IPS-11a (cell line): ENCODE measurements at regions not wholly inside any gene's neighbourhood (a gene's known extent, or its start where the extent isn't known, plus 50 kb on each side); places are given as distances from the start of the nearest gene placed in this dataset.

Experiments
- H3K4me3 ChIP-seq: one replicate; pipeline ENCODE4 v1.5.1; 2013; ENCODE audit warnings: low read depth, low read length, control low read depth

DNA sequence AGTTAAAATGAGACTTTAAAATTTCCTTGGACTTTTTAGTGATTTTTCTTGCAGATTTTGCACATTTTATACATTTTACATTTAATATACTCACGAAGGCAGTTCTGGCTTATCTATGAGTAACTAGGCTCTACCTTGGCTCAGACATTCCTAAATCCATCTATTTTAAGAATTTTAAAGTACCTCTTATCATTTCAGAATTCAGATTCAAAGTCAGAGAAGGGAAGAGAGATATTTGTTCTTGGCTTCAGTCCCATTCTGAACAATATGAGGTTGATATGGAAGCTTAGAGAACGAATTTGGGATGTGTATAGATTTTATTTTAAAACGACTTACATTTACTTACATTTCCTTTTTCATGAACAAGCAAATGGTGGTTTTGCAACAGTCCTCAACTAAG lies 230.2 kb downstream of the LMO4 start:
- H3K4me3 ChIP-seq, result no peak overlapping the region

GRCh38 chr1:87560137-87560536 lies 231.5 kb downstream of the LMO4 start:
- no peak overlapping the region for H3K4me3 ChIP-seq

DNA sequence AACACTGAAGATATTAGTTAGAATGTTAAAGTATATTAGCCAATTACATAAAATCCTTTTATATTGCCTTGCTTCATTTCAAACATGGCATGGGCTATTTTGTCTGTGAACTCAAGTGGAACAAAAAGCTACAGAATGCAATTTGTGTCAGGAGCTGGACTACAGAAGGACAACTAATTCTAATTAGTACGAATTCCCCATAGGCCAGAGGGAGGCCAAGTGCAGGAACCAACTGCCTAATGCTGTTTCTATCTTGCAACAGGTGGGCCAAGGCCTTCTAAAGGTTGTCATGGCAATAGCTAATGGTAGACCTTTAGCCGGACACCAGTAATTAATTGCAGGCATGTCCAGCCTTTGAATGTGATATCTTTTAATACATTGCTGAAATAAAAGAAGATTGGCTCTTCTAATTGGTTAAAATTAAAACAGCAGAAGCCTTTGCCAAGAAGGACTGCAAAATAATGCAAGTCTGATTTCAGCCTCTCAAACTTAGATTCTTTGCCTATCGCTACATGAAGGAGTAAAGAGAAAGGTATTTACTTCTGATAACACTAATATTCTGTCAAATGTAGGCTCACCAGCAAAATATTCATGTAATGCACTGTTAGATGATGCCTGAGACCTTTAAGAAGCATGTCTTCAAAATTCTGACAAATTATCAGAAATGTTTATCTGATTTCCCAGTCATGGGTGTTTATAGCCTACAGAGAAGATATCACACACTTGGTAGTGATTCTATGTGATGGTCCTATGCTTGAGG lies 232.1 kb downstream of the LMO4 start:
- H3K4me3 ChIP-seq, result no peak overlapping the region

GRCh38 chr1:87563211-87563610 lies 234.5 kb downstream of the LMO4 start:
- no peak overlapping the region for H3K4me3 ChIP-seq

- no peak overlapping the region for H3K4me3 ChIP-seq
Measured at GRCh38 chr1:87565861-87566260, 237.2 kb downstream of the LMO4 start.

DNA sequence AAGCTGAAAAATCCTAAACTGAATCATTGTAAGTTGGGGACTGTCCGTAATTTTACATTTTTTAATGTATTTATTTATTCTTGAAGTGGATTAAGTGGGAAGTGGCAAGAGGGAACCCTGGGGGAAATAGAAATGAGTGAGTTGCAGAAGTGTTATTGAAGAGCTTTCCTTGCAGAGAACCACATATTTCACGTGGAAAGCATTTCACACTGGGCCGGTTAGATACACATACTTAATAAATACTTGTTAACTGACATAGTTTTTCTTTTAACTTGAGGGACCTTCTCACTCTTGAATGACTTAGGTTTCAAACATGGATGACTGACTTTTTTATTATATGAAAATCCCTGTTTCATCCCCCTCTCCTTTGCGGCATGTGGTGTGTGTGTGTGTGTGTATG lies 239.3 kb downstream of the LMO4 start:
- H3K4me3 ChIP-seq, result no peak overlapping the region

GRCh38 chr1:87568911-87569310 lies 240.2 kb downstream of the LMO4 start:
- no peak overlapping the region for H3K4me3 ChIP-seq

DNA sequence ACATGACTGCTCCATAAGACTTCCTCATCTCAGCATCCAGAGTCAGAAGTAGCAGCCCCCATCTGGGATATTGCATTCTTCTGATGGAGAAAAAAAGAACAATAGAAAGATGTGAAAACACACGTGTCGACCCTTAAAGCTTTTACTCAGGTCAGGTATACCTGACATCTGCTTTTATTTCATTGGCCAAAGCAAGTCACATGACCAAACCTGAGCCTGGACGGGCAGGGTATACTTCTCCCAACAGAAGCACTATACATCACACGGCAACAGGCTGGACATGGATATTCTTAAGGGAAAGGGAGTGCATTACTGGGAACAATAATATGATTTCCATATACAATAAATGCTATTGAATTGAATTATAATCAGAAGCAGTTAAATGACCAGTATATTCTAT lies 243.3 kb downstream of the LMO4 start:
- H3K4me3 ChIP-seq, result no peak overlapping the region

GRCh38 chr1:87572891-87573290 lies 244.2 kb downstream of the LMO4 start:
- no peak overlapping the region for H3K4me3 ChIP-seq

- H3K4me3 ChIP-seq, result no peak overlapping the region
Measured at GRCh38 chr1:87575528-87575927, 246.8 kb downstream of the LMO4 start.

- no peak overlapping the region for H3K4me3 ChIP-seq
Measured at GRCh38 chr1:87578464-87578863, 249.8 kb downstream of the LMO4 start.

DNA sequence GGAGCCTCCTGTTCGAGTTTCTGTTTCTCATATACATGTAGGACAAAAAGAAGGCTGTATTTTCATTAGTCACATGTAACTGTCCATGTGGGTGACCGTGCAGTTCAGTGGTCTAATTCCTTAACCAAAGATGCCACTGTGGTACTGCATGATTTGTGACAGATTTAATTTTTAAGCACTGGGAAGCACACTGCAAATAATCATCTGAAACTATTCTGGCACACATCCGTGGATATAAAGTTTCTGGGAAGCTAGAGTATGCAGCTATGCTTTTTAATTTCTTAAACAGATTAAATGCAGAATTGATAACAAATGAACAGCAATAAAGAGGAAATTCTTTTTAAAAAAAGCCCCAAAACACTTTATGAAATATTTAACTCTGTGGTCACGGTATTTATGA lies 254.8 kb downstream of the LMO4 start:
- H3K4me3 ChIP-seq, result no peak overlapping the region

DNA sequence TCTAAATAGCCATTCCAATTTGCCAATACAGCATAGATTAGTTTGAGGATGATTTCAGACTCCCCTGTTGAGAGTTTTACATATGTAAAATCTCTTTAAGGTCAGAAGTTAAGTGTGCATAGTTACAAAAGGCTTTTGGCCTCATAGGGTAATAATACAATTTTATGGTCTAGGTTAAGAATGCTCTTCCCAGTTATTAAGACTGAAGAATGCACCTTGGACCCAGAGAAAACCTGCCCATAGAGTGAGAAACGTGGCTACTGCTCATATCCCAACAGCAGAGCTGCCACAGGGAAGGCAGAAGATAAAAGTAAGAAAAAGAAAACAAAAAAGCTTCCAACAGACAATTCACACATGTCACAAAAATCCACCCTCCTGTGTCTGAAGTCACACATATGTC lies 255.9 kb downstream of the LMO4 start:
- H3K4me3 ChIP-seq, result no peak overlapping the region

GRCh38 chr1:87586501-87586900 lies 257.8 kb downstream of the LMO4 start:
- no peak overlapping the region for H3K4me3 ChIP-seq

- no peak overlapping the region for H3K4me3 ChIP-seq
Measured at GRCh38 chr1:87588495-87588894, 259.8 kb downstream of the LMO4 start.

- no peak overlapping the region for H3K4me3 ChIP-seq
Measured at GRCh38 chr1:87591492-87591891, 262.8 kb downstream of the LMO4 start.

- H3K4me3 ChIP-seq, result no peak overlapping the region
Measured at GRCh38 chr1:87592156-87592555, 263.5 kb downstream of the LMO4 start.

- H3K4me3 ChIP-seq, result no peak overlapping the region
Measured at GRCh38 chr1:87594736-87595383, 266.2 kb downstream of the LMO4 start.

- H3K4me3 ChIP-seq, result no peak overlapping the region
Measured at GRCh38 chr1:87595384-87595781, 266.7 kb downstream of the LMO4 start.

DNA sequence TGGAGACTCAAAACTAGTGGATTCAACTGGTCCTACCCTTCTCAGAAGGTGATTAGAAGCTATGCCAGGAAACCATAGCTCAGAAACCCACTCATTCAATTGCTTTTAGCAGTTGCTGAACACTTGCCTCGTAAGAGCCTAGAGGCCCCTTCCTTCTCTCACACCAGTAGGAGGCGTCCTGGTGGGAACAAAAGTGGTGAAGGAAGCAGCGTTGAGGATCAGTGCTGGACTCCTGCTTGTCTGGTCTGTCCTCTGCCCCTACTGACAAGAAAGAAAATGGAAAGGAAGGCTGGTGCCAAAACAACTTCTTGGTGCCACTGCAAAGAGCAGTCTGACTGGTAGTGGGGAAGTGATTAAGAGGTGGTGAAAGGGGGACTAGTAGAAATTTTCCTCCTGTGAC lies 269.7 kb downstream of the LMO4 start:
- H3K4me3 ChIP-seq, result no peak overlapping the region

DNA sequence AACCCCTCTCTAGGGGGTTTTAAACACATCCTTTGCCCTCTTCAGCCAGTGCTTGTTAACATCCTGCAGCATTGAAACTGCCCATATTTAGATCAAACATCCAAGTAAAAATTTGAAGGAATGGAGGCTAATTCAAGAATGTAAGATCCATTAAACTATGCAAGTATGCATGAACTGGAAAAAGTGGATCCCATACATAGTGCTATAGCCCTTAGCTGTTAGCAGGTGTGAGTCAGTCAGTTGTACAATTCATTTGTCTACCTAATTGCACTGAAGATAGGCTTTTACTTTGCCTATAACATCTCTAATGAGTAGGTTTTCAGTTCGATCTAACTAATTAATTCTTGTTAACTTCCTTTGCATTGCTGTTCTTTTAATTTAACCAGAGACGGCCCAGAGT lies 270.9 kb downstream of the LMO4 start:
- no peak overlapping the region for H3K4me3 ChIP-seq

- H3K4me3 ChIP-seq, result no peak overlapping the region
Measured at GRCh38 chr1:87600055-87600850, 271.6 kb downstream of the LMO4 start.
